ENCODE measurements at regions not wholly inside any gene's neighbourhood (a gene's known extent, or its start where the extent isn't known, plus 50 kb on each side); places are given as distances from the start of the nearest gene placed in this dataset.
A peak's percentile ranks its signal among the peaks of the same experiment; 100 is the strongest.

DNA sequence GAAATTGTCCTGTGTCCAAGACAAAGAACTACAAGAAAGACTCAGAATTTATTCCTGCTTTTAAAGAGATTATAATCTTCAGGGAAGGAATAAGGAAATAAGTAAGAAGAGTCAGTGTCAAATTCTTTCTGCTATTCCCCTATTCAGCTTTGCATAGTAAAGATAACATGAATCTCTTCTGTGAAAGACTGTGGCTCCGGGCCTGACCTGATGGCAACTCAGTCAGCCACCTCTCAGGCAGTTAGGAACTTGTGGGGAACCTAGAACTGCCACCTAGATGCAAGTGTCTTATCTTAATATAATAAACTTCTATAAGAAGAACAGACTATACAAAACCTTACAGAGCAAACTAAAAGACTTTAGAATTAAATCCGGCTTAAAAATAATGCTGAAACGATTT, 382.0 kb downstream of the RAD51AP2 start (continued):
- TF ChIP-seq, protein P1, sequence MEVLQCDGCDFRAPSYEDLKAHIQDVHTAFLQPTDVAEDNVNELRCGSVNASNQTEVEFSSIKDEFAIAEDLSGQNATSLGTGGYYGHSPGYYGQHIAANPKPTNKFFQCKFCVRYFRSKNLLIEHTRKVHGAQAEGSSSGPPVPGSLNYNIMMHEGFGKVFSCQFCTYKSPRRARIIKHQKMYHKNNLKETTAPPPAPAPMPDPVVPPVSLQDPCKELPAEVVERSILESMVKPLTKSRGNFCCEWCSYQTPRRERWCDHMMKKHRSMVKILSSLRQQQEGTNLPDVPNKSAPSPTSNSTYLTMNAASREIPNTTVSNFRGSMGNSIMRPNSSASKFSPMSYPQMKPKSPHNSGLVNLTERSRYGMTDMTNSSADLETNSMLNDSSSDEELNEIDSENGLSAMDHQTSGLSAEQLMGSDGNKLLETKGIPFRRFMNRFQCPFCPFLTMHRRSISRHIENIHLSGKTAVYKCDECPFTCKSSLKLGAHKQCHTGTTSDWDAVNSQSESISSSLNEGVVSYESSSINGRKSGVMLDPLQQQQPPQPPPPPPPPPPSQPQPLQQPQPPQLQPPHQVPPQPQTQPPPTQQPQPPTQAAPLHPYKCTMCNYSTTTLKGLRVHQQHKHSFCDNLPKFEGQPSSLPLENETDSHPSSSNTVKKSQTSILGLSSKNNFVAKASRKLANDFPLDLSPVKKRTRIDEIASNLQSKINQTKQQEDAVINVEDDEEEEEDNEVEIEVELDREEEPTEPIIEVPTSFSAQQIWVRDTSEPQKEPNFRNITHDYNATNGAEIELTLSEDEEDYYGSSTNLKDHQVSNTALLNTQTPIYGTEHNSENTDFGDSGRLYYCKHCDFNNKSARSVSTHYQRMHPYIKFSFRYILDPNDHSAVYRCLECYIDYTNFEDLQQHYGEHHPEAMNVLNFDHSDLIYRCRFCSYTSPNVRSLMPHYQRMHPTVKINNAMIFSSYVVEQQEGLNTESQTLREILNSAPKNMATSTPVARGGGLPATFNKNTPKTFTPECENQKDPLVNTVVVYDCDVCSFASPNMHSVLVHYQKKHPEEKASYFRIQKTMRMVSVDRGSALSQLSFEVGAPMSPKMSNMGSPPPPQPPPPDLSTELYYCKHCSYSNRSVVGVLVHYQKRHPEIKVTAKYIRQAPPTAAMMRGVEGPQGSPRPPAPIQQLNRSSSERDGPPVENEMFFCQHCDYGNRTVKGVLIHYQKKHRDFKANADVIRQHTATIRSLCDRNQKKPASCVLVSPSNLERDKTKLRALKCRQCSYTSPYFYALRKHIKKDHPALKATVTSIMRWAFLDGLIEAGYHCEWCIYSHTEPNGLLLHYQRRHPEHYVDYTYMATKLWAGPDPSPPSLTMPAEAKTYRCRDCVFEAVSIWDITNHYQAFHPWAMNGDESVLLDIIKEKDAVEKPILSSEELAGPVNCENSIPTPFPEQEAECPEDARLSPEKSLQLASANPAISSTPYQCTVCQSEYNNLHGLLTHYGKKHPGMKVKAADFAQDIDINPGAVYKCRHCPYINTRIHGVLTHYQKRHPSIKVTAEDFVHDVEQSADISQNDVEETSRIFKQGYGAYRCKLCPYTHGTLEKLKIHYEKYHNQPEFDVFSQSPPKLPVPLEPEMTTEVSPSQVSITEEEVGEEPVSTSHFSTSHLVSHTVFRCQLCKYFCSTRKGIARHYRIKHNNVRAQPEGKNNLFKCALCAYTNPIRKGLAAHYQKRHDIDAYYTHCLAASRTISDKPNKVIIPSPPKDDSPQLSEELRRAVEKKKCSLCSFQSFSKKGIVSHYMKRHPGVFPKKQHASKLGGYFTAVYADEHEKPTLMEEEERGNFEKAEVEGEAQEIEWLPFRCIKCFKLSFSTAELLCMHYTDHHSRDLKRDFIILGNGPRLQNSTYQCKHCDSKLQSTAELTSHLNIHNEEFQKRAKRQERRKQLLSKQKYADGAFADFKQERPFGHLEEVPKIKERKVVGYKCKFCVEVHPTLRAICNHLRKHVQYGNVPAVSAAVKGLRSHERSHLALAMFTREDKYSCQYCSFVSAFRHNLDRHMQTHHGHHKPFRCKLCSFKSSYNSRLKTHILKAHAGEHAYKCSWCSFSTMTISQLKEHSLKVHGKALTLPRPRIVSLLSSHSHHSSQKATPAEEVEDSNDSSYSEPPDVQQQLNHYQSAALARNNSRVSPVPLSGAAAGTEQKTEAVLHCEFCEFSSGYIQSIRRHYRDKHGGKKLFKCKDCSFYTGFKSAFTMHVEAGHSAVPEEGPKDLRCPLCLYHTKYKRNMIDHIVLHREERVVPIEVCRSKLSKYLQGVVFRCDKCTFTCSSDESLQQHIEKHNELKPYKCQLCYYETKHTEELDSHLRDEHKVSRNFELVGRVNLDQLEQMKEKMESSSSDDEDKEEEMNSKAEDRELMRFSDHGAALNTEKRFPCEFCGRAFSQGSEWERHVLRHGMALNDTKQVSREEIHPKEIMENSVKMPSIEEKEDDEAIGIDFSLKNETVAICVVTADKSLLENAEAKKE (CRISPR knock-in tag; IDR thresholded peaks at IDR 0.05): no peak
- TF ChIP-seq JUNB (IDR thresholded peaks at IDR 0.05; ENCODE audit: unreplicated experiment): no peak
- no peak for TF ChIP-seq NANOG (IDR thresholded peaks at IDR 0.05; ENCODE audit: borderline replicate concordance)
- no peak for TF ChIP-seq CREB1 (CRISPR knock-in tag; IDR thresholded peaks at IDR 0.05; ENCODE audit: low read depth)

DNA sequence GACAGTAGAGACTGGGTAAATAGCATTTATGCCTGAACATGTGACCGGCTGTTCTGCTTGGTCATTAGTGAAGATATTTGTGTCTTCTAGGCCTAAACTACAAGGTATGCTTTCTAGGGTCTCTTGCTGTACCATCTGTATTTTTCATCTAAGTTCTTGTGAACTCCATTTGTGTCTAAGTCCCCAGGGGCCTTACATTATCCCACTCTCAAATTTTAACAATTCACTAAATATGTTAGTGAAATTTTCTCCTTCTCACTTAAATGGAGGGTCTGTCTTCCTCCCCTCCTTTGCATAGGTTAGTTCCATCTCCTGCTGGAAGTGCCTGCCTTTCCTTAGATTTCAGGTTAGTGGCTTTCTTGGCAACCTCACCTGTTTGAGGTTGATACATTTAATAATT, 382.6 kb downstream of the RAD51AP2 start:
- H3K27ac Mint-ChIP-seq: peak overlapping the region; percentile 78
- Histone ChIP-seq H3K4me2 (no peak overlapping the region), H3K27ac (ENCODE audit: low read depth) (no peak overlapping the region), H2AFZ (no peak overlapping the region), H3K4me1 (ENCODE audit: insufficient read depth) (no peaks in the 10 kb centered on the region; the same call in 1 of the 2 replicates), H3K4me3 (no peak overlapping the region), H3K27me3 (ENCODE audit: insufficient read depth) (no peaks in the 10 kb centered on the region), H3F3A (replicated peaks; ENCODE audit: low read depth) (no peaks in the 10 kb centered on the region), H4K20me1 (replicated peaks; ENCODE audit: insufficient read depth) (no peaks in the 10 kb centered on the region), H3K36me3 (ENCODE audit: insufficient read depth) (no peaks in the 10 kb centered on the region), H3K79me2 (replicated peaks; ENCODE audit: insufficient read depth) (no peaks in the 10 kb centered on the region), H3K9me2 (ENCODE audit: insufficient read depth) (no peaks in the 10 kb centered on the region)
- no peak for ATAC-seq
- no peak overlapping the region for H3K4me3 Mint-ChIP-seq
- no peaks in the 10 kb centered on the region for H3K27me3 Mint-ChIP-seq (ENCODE audit: insufficient read depth, low read depth, poor library complexity)
- H3K36me3 Mint-ChIP-seq (ENCODE audit: low read depth): no peaks in the 10 kb centered on the region
- H3K9me3 Mint-ChIP-seq: no peaks in the 10 kb centered on the region
- DNase-seq (ENCODE audit: low spot score): no peak
- peaks cover 10% of the 10 kb centered on the region for H3K4me1 Mint-ChIP-seq
- TF ChIP-seq JUNB (IDR thresholded peaks at IDR 0.05; ENCODE audit: unreplicated experiment): no peak
- no peak for TF ChIP-seq POLR2AphosphoS5 (IDR thresholded peaks at IDR 0.05; ENCODE audit: low read depth)
- TF ChIP-seq, protein P2, sequence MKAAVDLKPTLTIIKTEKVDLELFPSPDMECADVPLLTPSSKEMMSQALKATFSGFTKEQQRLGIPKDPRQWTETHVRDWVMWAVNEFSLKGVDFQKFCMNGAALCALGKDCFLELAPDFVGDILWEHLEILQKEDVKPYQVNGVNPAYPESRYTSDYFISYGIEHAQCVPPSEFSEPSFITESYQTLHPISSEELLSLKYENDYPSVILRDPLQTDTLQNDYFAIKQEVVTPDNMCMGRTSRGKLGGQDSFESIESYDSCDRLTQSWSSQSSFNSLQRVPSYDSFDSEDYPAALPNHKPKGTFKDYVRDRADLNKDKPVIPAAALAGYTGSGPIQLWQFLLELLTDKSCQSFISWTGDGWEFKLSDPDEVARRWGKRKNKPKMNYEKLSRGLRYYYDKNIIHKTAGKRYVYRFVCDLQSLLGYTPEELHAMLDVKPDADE (IDR thresholded peaks at IDR 0.05): no peak
- TF ChIP-seq, protein P3, sequence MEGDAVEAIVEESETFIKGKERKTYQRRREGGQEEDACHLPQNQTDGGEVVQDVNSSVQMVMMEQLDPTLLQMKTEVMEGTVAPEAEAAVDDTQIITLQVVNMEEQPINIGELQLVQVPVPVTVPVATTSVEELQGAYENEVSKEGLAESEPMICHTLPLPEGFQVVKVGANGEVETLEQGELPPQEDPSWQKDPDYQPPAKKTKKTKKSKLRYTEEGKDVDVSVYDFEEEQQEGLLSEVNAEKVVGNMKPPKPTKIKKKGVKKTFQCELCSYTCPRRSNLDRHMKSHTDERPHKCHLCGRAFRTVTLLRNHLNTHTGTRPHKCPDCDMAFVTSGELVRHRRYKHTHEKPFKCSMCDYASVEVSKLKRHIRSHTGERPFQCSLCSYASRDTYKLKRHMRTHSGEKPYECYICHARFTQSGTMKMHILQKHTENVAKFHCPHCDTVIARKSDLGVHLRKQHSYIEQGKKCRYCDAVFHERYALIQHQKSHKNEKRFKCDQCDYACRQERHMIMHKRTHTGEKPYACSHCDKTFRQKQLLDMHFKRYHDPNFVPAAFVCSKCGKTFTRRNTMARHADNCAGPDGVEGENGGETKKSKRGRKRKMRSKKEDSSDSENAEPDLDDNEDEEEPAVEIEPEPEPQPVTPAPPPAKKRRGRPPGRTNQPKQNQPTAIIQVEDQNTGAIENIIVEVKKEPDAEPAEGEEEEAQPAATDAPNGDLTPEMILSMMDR (conservative IDR thresholded peaks at IDR 0.05; ENCODE audit: low read depth in 2 of 2): no peak
- TF ChIP-seq ZNF331 (CRISPR knock-in tag; IDR thresholded peaks at IDR 0.05; ENCODE audit: low read depth): no peak
- TF ChIP-seq CREB1 (CRISPR knock-in tag; IDR thresholded peaks at IDR 0.05; ENCODE audit: low read depth): no peak
- no peak for TF ChIP-seq STAT1 (IDR thresholded peaks at IDR 0.05; ENCODE audit: unreplicated experiment)
- TF ChIP-seq, protein P4, sequence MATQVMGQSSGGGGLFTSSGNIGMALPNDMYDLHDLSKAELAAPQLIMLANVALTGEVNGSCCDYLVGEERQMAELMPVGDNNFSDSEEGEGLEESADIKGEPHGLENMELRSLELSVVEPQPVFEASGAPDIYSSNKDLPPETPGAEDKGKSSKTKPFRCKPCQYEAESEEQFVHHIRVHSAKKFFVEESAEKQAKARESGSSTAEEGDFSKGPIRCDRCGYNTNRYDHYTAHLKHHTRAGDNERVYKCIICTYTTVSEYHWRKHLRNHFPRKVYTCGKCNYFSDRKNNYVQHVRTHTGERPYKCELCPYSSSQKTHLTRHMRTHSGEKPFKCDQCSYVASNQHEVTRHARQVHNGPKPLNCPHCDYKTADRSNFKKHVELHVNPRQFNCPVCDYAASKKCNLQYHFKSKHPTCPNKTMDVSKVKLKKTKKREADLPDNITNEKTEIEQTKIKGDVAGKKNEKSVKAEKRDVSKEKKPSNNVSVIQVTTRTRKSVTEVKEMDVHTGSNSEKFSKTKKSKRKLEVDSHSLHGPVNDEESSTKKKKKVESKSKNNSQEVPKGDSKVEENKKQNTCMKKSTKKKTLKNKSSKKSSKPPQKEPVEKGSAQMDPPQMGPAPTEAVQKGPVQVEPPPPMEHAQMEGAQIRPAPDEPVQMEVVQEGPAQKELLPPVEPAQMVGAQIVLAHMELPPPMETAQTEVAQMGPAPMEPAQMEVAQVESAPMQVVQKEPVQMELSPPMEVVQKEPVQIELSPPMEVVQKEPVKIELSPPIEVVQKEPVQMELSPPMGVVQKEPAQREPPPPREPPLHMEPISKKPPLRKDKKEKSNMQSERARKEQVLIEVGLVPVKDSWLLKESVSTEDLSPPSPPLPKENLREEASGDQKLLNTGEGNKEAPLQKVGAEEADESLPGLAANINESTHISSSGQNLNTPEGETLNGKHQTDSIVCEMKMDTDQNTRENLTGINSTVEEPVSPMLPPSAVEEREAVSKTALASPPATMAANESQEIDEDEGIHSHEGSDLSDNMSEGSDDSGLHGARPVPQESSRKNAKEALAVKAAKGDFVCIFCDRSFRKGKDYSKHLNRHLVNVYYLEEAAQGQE (IDR thresholded peaks at IDR 0.05; ENCODE audit: unreplicated experiment): no peak
- TF ChIP-seq NANOG (IDR thresholded peaks at IDR 0.05; ENCODE audit: borderline replicate concordance): no peak
- no peak for TF ChIP-seq EZH2 (IDR thresholded peaks at IDR 0.05; ENCODE audit: low read depth, unreplicated experiment)
- TF ChIP-seq EZH2phosphoT487 (IDR thresholded peaks at IDR 0.05; ENCODE audit: unreplicated experiment): no peak

Data from GM23338 (cell line).